ENCODE measurements at regions not wholly inside any gene's neighbourhood (a gene's known extent, or its start where the extent isn't known, plus 50 kb on each side); places are given as distances from the start of the nearest gene placed in this dataset.
A peak's percentile ranks its signal among the peaks of the same experiment; 100 is the strongest.
"Not testable (repeated sequence)": the region's sequence is repeated elsewhere in the genome, so short reads cannot be mapped to it uniquely, and the experiment has no call there.

DNA sequence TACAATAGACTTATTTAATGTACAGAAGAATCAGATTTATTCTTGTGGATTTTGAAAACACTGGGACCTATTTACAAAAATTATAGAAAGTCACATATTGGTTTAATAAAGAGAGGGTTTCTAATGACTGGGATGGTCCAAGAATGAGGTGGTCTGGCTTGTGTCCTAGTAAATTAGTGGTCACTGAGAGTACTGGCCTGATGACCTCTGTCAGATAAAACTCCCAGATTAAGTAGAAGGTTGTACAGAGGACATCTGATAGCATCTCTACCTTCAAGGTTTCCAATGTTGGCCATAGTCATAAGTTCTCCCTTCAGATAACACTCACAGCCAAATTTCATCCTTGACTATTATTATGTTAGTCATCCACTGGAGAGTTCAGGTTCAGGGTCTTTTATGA, 692.9 kb downstream of the MTRR start:
- DNase-seq (ENCODE audit: low spot score), result no peak

DNA sequence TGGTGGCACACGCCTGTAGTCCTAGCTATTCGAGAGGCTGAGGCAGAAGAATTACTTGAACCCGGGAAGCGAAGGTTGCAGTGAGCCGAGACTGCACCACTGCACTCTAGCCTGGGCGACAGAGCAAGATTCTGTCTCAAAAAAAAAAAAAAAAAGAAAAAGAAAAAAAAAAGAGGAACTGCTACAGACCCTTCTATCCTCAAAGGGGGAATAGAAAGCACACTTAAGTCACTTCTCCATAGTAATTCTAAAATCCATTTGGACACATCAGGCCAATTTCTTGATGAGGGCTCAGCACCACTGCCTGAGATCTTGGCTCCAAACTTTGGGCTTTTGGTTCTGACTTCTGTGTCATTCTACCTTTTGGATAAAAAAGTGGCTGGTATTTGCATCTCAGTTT, 694.6 kb downstream of the MTRR start:
- DNase-seq (ENCODE audit: low spot score), result not testable (repeated sequence)

DNA sequence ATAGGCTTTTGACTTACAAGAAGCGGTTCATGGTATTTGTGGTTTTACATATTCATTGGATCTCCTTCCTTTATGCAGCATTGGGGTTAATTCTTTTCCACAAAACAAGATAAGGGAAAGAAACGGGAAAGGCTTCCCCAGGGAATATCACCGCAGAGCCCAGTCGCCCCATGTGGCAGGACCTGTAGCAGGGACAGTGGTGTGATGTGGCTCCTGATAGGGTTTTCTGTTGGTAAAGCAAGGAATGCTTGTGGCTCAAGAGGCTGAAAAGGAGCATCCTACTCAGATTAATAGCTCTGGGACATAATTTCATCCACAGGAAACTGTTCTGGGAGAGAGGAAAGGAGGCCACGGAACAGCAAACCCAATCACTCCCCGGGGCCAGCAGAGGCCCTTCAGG, 699.9 kb downstream of the MTRR start:
- DNase-seq (ENCODE audit: low spot score), result no peak

DNA sequence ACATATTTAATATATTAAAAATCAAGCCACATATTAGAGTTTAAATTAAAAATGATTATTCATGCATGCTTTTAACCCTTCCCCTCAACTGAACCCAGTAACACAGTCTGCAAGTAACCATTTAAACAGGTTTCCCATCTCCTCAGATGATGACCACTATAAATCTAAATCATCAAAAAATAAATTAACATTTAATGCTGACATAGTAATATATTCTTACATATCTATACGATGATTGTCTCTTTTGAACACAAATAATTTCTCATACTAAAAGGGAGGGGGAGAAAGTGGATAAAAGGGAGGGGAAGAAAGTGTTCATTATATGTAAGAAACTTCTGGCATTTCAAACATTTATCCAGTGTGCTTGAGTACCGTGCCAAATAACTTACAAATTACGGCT, 701.6 kb downstream of the MTRR start:
- DNase-seq (ENCODE audit: low spot score), result no peak

DNA sequence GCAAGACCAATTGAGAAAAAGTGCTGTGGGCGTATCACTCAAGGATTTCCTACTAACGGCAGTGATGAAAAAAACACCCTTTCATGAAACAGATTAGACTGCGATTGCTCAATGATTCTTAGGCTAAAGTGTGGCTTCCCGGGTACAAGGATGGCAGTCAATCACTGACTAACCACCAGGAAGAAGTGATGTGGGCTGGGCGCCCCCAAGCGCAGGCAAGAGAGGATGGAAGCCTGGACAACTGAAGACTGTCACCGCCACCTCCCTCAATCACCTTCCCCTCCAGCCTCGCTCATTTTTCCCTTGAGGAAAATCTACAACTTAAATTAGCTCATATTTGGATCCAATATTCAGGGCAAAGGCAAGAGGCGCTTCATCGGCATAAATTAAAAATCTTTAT, 707.2 kb downstream of the MTRR start:
- DNase-seq (ENCODE audit: low spot score), result no peak

DNA sequence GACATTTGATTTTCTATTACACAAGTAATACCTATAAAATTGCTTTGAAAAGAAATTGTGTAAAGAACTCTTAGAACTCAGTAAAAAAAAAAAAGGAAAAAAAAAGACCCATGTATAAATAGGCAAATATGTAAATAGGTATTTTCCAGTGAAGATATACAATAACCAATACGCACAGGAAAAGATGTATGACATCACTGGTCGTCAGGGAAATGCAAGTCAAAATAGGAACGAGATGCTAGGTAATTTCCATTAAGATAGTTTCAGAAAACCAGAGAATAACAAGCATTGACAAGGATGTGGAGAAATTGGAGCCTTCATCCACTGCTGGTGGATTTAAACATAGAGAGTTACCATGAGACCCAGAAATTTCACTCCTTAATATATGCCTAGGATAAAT, 708.8 kb downstream of the MTRR start:
- peak; percentile 8 for DNase-seq (ENCODE audit: low spot score)

DNA sequence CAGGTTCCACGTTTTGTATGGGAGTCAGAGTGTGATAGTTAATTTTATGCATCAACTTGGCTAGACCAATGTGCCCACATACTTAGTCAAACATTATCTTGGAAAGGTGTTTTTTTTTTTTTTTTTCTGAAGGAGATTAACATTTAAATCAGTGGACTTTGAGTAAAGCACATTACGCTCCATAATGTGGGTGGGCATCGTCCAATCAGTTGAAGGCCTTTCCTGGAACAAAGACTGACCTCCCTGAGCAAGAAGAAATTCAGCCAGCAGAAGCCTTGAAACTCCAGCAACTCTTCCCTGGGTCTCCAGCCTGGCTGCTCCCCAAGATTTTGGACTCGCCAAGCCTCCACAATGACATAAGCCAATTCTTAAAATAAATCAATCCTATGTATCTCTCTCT, 711.4 kb downstream of the MTRR start:
- no peak for DNase-seq (ENCODE audit: low spot score)

DNA sequence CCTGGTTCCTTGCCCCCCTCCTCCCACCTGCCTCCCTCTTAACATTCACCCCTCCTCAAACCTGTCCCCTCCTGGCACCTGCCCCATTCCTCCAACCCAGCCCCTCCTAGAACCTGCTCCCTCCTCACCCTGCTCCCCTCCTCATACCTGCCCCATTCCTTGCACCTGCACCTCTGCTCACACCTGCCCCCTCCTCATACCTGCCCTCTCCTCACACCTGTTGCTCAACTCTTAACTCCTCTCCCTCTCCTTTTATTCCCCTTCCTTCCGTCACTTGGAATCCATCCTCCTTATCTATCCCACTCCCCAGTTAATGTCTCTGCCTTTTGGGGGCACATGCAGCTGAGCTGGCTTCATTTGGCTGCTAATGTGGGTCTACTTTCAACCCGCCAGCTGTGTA, 712.1 kb downstream of the MTRR start:
- no peak for DNase-seq (ENCODE audit: low spot score)

DNA sequence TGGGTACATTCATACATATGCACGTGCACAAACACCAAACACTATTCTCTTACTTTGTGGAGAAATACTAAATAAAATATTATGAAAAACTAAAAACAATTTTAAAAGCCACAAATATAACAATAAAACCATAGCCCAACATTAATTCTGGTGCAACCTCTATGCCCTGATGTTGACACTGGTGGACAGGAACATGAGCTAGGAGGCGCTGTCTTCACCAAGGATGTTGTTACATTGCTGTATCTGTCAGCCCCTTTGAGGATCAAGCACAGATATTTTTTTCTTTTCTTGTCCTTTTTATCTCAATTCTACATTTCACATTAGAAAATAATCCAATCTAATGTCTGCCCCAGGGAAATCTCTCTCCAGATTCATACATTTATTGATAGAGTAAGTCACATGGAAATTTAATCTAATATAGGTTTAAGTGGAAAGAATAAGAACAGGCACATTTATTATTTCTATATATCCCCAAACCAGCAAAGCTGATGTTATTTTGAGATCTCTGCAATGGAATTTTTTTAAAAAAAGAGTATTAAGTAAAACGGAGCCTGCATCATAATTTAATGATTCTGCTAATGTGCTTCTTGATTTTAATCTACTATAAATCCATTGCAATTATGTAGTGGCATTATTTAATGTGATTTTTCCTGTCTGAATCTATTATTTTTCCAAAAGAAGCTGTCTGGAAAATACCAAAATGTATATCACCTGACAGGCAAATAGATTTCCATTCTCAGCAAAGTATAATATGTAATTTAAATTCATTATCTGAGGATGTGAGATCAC, 716.5 kb downstream of the MTRR start:
- DNase-seq (ENCODE audit: low spot score), result no peak

DNA sequence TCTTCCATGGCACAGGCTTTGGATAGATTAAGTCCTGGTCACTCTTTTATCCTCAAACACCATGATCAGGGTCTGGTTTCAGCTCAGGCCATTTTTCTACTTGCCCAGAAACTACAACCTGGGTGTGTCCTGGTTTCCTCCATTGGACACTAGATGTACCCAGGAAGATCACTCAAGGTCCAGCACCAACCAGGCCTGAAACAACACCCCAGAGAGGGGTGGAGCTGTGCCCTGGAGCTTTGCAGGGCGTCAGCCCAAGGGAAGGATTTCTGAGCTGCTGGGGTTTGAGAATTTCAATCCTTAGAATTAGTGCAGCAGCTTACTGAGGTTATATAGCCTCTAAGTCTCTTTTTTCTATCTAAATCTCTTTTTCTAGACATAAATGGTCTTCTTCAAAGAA, 722.0 kb downstream of the MTRR start:
- no peak for DNase-seq (ENCODE audit: low spot score)

DNA sequence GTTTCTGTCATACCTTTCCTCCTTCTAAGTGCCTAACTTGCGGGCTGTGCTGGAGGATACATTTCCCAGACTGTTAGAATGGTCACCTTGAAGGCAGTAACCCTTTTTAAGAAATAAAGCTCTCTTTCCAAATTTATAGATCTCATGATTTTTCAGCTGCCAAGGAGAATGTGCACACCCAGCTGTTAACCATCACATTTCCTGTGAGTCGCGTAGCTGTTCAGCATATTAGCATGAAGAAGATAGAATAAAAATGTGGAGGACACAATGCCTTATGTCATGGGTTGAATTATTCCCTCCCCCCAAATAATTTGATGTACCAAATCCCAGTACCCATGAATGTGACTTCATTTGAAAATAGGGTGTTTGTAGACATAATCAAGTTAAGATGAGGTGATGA, 729.4 kb downstream of the MTRR start:
- DNase-seq (ENCODE audit: low spot score), result no peak

DNA sequence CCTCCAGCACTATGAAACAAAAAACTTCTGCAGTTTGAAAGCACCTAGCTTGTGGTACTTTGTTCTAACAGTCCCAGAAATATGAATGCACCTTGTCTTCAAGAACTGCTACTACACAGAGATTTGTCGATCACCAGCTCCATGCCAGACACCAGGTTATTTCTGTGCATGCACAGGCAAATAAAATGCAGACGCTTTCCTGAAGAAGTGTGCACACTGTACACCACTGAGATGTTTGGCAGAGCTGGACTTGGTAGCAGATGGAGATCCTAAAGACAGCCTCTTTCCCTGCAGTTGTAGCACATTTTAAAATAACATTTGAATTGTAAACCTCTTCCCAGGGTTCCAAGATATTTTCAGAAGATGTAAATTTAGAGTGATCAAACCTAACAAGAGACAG, 730.0 kb downstream of the MTRR start:
- no peak for DNase-seq (ENCODE audit: low spot score)

DNA sequence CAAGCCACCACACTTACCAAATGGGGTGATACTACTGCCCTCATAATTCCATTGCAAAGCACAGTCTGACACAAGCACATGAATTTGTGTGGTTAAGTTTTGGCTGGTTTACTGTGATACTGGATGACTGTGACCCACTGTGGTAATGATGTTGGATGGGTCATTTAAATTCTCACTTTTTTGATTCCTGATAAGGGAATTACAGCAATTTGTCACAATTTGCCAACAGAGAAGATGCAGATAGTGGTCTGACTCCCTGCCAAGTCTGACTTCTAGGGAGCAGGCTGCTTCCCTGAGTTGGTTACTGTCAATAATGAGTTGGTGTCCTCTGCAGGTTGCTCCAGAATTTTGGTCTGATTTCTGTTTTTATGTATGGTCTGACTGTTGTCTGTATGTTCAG, 731.9 kb downstream of the MTRR start:
- DNase-seq (ENCODE audit: low spot score), result no peak

DNA sequence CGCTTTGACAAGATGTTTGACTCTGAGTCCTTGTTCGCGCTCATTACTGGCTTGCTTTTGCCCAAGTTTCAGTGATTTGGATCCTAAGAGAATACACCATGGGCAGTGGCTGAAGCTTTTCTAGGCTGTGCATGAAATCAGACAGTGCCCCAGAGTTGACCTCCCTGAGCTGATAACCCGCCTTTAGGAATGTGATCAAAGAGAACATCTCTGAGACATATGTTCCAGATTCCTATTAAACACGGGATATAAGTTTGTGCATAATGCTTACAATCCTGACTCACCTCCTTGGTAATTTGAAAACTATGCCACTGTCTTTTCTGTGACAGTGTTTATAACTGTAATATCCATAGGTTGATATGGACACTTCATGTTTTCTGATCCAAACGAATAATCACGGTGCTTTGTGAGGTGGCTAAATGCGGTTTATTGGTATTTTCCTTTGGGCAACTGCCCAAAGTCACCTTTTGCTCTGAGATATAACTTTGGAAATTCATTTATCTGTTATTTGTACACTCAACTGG, 732.9 kb downstream of the MTRR start:
- no peak for DNase-seq (ENCODE audit: low spot score)

DNA sequence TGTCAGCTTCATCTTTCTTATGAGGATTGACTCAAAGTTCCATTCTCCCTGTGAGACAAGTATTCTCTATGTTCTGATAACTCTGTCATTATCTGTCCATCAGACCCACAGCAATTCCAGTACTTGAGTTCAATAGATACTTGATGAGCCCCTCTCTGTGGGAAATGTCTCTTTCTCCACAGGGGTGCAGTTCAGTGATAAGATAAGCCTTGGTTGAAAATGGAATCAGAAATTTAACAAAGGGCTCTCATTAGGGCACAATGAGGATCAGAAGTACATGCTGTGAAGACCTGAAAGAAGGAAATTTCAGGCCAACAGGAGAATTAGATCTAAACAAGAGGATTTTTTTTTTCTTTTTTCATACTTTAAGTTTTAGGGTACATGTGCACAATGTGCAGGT, 737.3 kb downstream of the MTRR start:
- DNase-seq (ENCODE audit: low spot score), result no peak

DNA sequence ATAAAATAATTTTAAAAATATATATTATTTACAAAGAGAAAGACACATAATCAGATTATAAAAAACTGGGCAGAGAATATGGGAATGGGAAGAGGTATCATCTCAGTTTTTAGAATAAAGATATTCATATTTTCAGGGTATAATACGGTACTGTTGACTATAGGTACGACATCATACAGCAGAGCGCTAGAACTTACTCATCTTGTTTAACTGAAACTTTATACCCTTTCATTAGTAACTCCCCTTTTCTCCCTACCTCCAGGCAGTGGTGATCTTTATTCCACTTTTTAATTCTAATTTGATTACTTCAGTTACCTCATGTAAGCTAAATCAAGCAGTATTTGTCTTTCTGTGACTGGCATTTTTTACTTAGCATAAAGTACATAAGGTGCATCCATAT, 742.1 kb downstream of the MTRR start:
- no peak for DNase-seq (ENCODE audit: low spot score)

DNA sequence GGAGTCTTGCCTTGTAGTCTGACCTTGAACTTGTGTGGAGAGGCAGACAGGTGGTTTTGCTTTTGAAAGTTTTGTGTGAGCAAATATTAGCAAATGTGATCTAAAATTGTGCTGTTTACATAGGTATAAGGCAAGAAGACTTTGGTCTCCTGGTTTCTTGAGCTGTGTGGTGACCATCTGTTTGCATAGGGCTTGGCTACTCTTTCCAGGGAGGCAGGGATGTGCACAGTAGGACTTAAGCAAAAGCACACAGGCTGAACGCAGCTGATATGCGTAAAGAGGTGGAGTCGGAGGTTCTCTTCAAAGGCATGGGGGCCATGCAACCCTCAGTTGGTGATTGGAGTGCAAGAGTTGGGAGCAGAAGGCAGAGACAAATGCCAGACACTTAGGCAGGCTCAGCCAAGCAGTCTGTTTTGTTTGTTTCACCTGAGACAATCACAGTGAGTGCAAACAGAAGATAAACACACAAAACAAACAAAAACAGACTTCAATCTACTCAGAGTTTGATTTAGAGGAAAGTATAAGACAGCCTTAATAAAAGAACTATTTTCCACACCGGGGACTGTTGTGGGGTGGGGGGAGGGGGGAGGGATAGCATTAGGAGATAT, 744.2 kb downstream of the MTRR start:
- DNase-seq (ENCODE audit: low spot score), result no peak

DNA sequence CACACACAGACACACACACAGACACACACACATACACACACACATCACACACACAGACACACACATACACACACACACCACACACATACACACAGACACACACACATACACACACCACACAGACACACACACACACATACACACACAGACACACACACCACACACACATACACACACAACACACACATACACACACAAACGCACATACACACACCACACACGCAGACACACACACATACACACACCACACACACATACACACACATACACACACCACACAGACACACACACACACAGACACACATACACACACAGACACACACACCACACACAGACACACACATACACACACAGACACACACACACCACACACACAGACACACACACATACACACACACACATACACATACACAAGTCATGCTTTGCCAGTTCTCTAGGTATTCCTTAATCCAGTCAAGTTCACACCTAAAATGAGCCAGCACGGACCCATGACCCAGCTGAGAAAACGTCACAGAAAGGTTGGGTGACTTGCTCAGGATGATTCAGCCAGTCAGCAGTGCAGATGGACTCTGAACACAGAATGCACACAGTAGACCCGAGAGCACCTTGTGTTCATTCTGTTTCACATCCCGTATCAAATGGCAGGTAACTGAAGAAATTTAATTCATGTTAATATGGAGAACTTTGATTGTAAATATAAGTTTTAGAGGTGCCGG, 746.4 kb downstream of the MTRR start:
- no peak for DNase-seq (ENCODE audit: low spot score)

DNA sequence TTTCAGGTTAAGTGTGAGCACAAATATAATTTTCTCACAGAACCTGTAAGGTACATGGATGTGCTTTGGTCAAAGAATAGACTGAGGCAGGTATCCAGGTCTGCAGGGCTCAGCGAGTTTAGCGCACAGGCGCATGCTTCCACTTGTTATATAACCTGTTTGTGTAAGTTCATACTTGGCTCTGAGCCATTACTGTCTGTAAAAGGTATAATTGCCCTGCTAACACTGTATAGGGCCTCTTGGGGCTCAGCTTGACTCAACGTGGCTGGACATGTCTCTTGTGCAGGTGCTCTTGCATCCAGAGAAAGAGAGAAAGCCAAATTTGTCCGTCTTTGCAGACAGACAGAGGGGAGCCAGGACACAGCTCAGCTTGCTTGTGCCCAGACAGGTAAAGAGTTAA, 759.6 kb downstream of the MTRR start:
- DNase-seq (ENCODE audit: low spot score), result no peak

DNA sequence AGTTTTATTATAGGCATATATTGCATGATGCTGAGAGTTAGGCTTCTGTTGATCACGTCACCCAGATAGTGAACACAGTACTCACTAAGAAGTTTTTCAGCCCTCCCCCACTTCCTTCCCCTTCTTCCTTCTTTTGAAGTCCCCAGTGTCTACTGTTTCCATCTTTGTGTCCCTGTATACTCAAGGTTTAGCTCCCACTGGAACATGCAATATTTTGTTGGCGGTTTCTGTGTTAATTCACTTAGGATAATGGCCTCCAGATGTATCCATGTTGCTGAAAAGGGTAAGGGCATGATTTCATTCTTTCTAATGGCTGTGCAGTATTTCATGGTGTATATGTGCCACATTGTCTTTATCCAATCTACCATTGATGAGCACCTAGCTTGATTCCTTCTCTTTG, 764.3 kb downstream of the MTRR start:
- DNase-seq (ENCODE audit: low spot score), result no peak

DNA sequence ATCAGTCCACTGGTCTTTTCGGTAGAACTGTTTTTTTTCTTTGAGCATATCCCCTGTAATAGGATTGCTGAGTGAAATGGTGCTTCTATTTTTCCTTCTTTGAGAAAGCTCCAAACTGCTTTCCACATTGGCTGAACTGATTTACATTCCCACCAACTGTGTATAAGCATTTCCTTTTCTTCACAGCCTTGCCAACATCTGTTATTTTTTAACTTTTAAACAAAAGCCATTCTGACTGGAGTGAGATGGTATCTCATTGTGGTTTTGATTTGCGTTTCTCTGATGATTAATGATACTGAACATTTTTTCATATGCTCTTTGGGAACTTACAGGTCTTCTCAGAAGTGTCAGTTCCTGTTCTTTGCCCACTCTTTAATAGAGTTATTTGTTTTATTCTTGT, 764.7 kb downstream of the MTRR start:
- peak; percentile 11 for DNase-seq (ENCODE audit: low spot score)

DNA sequence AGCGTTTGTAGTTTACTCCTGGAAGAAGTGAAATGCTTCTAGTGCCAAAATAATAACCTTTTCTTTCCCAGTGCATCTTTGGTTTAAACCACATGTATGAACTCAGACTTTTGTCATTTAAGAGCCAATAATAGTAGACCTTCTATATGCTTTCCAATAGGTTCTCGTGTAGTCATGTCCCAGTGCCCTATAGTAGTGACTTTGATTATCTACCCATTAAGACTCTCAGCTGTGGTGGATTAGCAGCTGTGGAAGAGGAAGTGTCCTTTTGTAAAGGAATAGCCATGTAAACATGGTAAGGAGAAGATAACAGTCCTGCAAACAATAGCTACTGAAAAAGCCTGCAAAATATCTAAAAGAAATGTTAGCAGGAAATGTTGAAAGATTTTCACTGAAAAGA, 765.3 kb downstream of the MTRR start:
- no peak for DNase-seq (ENCODE audit: low spot score)
